Stimulated activated CD4-positive, alpha-beta T cell treated with anti-CD3 and anti-CD28 coated beads, Interleukin-1b, Interleukin-23, amount 100 ng/mL, for 24 hours (primary cell): ENCODE measurements at regions not wholly inside any gene's neighbourhood (a gene's known extent, or its start where the extent isn't known, plus 50 kb on each side); places are given as distances from the start of the nearest gene placed in this dataset.

Experiments
- DNase-seq, 4 experiments: peaks; one replicate each; pipeline ENCODE4 v3.0.0-alpha.2; 2020; ENCODE audit warnings: low read depth in 4 of 4, low spot score in 1 of 4

DNA sequence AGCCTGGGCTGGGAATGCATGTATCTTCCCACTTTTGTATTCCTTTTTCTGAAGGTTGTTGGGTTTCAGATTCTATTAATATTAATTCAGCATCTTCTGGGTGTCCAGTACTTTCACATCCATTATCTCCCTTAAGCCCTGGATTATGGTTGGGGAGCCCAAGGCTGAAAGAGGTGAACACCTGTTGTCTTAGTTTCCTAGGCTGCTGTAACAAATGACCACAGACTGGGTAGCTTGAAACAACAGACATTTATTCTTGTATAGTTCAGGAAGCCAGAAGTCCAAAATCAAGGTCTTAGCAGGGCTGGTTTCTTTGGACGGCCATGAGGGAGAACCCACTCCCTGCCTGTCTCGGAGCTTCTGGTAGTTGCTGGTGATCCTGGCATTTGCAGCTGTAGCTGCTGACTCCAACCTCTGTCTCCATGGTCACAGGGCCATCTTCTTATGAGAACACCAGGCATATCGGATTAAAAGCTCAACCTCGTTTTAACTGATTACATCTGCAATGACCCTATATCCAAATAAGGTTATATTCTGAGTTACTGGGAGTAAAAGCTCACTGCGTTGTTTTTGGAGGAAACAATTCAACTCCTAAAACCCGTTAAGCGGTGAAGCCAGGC, 68.2 kb upstream of the CLMN start:
- DNase-seq, result no peak

DNA sequence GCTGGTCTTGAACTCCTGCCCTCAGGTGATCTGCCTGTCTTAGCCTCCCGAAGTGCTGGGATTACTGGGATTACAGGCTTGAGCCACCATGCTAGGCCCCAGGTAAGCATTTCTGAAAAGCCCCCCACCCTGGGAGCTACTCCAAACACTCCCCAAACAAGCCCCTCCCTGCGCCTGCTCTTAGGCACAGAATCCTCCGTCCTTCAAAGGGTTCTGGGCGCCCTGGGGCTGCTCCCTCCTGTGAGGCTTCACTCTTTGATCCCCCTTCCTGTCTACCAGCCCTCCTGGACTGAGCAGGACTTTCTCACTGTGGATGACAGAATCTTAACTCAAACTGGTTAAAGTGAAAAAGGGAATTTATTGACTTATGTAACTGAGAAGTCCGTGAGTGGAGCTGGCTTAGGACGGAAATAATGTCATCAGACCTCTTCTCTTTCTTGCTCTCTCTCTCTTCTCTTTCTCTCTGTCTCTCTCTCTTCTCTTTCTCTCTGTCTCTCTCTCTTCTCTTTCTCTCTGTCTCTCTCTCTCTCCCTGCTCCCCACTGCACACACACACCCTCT, 66.9 kb upstream of the CLMN start:
- DNase-seq, result no peak

DNA sequence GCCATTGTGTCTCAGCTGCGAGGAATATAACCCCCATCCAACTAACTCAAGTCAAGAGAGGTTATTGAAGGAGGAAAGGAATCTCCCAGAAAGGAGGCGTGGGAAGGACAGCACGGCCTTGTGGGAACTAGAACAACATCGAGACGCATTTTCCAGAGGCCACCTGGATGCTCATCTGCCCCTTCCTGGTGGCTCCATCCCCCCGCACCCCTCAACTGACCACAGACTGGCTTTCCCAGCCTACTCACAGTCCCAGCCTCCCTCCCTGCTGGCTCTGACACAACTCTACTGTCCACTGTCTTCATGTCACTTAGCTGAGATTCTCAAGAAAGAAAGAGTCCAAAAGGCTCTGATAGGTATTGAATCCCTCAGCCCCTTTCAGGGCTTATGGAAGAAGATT, 66.0 kb upstream of the CLMN start:
- no peak for DNase-seq

DNA sequence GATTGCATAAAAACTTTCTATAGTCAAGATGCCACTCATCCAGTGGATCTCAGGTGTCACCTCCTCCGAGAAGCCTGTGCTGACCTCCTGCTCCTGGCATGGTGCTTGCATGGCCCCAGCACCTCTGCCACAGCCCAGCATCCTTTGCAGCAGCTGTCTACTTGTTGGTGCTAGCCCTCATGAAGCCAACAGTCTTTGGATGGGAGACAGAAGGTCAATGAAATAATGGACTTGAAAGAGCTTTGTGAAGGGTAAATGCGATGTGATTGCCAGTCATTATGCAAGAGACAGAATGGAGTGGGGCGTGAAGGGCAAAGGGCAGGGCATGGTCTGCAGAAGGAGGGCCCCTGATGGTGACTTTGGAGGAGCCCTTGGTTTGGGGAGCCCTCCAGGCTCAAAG, 63.0 kb upstream of the CLMN start:
- DNase-seq, result no peak

DNA sequence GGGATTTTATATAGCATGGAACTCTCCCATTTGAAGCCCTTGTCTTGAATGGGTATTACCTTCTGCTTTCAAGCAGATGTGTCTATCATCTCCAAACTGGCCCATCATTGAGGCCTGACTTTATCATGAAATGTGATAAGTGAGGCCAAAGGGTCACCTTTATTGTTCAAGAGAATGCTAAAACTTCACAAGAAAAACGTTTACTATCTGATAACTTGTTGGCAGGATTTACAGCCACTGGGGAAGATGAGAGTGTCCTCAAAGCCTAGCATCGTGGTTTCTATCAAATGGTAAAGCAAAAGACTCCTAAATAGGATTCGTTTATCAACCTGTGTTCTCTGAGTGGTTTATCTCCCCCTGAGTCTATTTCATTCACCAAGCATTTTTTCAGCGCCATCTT, 62.0 kb upstream of the CLMN start:
- DNase-seq, result no peak

DNA sequence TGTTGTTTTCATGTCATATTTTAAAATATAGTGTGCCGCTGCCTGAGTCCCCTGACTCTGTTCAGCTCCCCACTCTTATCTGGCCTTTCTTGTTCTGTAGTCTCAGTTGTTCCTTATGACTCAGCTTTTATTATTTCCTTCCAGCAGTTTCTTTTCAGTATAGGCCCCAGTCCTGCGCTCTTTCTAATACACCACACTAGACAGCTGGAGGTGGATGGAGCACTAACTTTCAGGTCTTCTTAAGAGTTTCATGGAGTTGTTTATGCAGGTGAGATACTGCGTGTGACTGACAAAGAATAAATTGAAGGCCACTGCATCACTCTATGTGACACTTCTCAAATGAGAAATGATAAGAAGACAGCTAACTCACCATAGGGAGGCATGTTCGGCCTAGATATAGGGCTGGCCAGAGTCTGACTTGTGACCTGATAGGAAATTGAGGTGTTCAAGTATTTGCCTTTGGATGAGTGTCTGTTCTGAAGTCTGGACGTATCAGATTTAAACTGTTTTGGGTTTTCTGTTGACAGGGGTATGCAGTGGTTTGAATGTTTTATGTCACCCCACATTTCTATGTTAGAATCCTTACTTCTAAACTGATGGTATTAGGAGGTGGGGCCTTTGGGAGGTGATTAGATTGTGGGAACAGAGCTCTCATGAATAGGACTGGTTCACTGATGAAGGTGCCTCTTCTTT, 60.8 kb upstream of the CLMN start:
- DNase-seq, result no peak

DNA sequence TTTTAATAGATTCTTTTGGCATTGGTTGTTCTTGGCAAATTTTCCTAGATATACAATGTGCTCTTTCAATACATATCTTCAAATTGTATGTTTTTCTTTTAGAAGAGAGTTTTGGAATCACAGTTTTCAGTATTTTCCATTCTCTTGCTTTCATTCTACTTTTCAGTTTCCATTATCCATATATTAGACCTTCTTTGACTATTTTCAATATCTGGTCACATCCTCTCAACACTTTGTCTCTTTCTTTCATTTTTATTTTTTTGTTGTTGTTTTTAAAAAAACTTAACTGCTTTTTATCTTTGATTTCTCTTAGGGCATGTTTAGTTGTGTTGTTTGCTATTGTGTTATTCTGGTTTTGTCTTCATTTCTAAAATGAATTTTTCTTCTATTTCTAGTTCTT, 59.9 kb upstream of the CLMN start:
- no peak for DNase-seq

DNA sequence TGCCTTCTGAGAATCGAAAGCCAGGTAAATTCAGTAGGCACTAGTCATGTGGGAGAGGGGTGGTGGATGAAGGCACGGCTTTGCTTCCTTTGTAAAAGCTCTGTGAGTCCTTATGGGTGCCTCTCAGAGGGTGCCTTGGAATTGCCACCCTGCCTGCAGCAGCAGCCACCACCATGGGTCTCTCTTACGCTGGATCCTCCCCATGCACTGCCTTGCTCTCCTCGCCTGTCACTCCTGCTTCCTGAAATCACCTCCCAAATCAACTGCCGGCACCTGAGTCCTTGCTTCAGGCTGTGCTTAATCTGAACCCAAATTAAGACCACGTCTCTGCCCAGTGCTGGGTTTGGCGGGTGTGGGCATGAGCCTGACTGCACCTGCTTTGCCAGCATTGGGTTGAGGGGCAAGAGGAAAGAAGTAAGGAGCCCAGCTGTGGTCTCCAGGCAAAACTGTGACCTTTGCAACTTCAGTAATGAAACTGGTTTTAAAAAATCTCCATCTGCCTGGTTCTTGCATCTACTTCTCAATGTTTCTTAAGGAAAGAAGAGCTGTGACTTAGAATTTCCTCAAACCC, 55.9 kb upstream of the CLMN start:
- DNase-seq, result no peak

DNA sequence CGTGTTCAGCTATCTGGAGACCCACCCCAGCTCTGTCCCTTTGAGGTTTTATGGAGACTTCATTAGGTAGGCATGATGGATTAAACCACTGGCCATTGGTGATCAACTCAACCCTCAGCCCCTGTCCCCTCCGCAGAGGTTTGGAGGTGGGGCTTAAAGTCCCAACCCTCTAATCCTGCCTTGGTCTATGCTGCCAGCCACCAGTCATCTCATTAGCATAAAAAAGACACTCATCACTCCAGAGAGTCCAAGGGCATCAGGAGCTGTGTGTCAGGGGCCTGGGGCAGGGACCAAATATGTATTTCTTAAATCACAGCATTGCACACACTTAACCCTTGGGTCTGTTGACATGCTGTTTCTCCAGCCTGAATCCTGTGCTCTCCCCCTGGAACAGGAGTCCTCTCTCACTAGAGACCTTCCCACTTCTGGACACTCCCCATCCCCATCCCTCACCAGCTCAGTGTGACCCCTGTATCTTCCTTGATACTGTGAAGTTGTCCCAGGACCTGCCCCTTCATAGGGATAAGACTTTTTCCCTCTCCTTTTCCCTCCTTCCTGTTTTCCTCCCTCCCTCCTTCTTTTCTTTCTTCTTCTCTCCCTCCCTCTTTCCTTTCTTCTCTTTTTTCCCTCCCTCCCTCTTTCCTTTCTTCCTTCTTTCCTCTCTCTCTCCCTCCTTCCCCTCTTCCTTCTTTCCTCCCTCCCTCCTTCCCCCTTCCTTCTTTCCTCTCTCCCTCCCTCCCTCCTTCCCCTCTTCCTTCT, 54.7 kb upstream of the CLMN start:
- no peak for DNase-seq

DNA sequence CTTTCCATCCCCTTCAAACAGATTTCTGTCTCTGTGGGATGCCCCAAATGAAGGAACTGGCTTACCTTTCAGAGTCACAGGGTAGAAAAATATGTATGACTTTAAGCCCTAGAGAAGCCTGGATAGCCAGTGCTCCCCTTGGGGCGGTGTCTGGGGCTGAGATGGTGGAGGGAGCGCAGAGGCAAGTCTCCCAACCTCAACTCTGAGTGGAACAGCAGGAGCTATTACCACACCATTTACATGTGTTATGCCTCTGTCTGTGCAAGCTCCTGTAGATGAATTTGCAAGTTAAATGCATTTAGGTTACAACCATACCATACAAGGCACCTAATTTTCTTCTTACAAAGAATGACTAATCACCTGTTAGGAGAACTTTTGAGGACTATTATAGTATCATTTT, 50.4 kb upstream of the CLMN start:
- no peak for DNase-seq
